Memory B cell (primary cell): ENCODE measurements at regions not wholly inside any gene's neighbourhood (a gene's known extent, or its start where the extent isn't known, plus 50 kb on each side); places are given as distances from the start of the nearest gene placed in this dataset.

Experiments
- ATAC-seq: fragments of 150-1000 bp; cut with Tn5 transposase; 2 replicates; pipeline ENCODE4 v1.10.0; 2021; ENCODE audit warnings: low read depth, mild to moderate bottlenecking, moderate library complexity
- DNase-seq, 2 donors: peaks; one replicate each; pipeline ENCODE4 v3.0.0; 2022; ENCODE audit warnings: low spot score in 2 of 2
- H3K27ac Mint-ChIP-seq: one replicate; pipeline ENCODE4 v1.8.0; 2022; ENCODE audit warnings: mild to moderate bottlenecking, moderate library complexity, mixed read lengths
- H3K27me3 Mint-ChIP-seq: one replicate; pipeline ENCODE4 v1.8.0; 2022; ENCODE audit warnings: mixed read lengths
- H3K36me3 Mint-ChIP-seq: one replicate; pipeline ENCODE4 v1.8.0; 2022; ENCODE audit warnings: mild to moderate bottlenecking, mixed read lengths
- H3K4me1 Mint-ChIP-seq: one replicate; pipeline ENCODE4 v1.8.0; 2022; ENCODE audit warnings: mixed read lengths
- H3K4me3 Mint-ChIP-seq: one replicate; pipeline ENCODE4 v1.8.0; 2022; ENCODE audit warnings: mild to moderate bottlenecking, moderate library complexity, mixed read lengths
- H3K9me3 Mint-ChIP-seq: one replicate; pipeline ENCODE4 v1.8.0; 2022; ENCODE audit warnings: mixed read lengths

DNA sequence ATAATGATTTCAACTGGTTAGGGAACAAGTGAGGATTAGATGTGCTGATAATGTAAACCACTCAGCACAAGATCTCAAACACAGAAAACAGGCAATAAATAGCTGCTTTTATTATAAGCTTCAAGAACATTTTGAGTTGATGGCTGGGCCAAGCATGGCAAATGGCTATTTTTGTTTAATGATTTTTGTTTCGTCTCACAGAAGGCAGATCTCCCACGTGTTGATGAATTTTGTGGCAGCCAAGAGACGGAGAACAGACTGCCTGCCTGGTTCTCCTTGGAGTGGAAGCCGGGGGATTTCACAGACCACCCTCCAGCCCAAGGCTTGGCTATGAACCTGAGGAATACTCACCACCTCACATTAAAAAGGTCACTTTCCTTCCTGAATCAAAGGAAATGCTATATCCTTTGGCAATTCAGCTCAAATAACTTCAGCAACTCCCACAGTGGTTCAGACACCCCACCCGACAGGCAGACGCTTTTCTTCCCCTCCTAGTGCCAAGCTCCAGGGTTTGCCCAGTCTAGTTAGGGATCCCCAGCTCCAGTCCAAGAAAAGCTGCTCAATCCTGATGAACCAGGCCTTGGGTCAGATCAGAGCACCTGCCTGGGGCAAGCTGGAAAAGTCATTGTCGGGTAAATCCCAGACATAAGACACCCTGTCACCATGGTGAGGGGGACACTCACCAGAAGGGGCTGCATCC is 593.5 kb downstream of the TOX3 start:
- no peak overlapping the region for H3K4me3 Mint-ChIP-seq
- ATAC-seq: no peak
- H3K4me1 Mint-ChIP-seq: no peaks in the 10 kb centered on the region
- H3K9me3 Mint-ChIP-seq: peaks cover 2% of the 10 kb centered on the region
- H3K27me3 Mint-ChIP-seq: peaks cover 2% of the 10 kb centered on the region
- H3K27ac Mint-ChIP-seq: no peak overlapping the region
- no peaks in the 10 kb centered on the region for H3K36me3 Mint-ChIP-seq
- no peak for DNase-seq

DNA sequence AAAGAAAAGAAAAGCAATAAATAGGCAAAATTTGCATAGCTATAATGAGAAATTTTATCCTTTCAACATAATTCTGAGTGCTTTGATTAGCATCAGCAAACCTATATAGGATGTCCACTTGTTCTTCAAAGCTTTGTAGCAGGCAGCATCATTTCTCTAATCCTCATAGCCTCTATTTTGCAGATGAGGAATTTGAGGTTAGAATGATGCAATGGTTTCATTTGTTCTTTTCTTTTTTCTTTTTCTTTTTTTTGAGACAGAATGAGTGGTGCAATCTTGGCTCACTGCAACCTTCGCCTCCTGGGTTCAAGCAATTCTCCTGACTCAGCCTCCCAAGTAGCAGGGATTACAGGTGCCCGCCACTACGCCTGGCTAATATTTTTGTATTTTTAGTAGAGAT is 594.4 kb downstream of the TOX3 start:
- Mint-ChIP-seq H3K9me3 (peaks cover 2% of the 10 kb centered on the region), H3K27me3 (peaks cover 2% of the 10 kb centered on the region), H3K36me3 (no peaks in the 10 kb centered on the region), H3K4me1 (no peaks in the 10 kb centered on the region), H3K4me3 (no peak overlapping the region), H3K27ac (no peak overlapping the region)
- DNase-seq: no peak
- no peak for ATAC-seq

DNA sequence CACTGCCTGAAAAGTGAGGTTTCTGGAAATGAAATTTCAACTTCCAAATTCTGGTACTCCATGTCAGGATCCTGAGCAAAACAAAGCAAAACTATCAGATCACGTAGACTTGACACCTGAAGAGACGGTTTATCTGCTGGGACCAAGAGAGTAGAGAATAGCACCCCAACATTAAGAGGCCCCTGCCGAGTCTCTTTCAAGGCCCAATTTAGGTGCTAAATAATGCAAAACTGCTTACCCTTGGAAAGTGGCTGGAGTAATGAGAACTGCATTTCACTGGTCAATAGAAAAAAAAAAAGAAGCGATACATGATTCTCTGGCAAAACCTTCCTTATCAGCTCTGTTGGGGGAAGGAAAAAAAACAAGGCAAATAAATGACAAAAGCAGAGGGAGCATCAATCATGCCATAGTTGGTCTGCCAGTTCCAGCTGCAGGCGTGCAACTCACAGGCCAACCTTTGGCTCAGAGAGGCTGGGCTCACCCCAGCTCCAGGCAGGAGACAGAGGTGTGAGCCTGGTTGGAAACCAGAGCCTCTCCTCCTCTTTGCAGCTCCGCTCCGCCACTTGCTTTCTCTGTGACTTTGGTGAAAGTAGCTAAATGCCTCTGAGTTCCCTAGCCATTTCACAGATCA is 595.2 kb downstream of the TOX3 start:
- Mint-ChIP-seq H3K4me1 (no peaks in the 10 kb centered on the region), H3K27ac (no peak overlapping the region), H3K9me3 (peaks cover 2% of the 10 kb centered on the region), H3K36me3 (no peaks in the 10 kb centered on the region), H3K4me3 (no peak overlapping the region), H3K27me3 (peaks cover 2% of the 10 kb centered on the region)
- ATAC-seq (no peak), DNase-seq (no peak)

DNA sequence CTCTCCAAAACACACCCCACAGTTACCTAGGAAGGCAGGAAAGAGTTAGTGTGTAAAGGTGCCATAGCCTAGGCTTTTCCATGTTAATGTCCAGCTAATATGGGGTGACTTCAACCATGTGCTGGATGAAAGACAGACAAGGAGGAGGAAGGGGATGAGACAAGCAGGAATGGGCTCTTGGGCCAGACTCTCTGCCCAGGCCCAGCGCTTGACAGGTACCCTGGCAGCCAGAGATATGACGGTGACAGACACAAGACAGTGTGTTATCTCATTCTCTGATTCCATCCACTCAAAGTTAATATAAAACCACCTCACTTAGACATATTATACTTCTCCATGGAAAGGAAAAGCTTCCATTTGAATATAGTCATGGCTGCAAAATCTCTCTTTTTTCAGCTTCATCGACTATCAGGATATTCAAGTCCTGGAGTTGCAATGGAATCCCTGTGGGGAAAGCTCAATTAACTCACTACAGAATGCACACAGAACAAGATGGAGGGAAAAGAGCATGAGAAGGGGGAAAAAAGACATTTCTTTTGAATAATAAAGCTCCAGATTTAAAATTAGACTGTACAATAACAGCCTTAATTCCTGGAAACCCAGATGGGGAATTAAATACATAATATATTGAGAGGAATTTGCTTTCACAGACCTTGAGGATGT is 596.7 kb downstream of the TOX3 start:
- H3K36me3 Mint-ChIP-seq: no peaks in the 10 kb centered on the region
- H3K4me3 Mint-ChIP-seq: no peak overlapping the region
- ATAC-seq: no peak
- DNase-seq: no peak
- H3K4me1 Mint-ChIP-seq: no peaks in the 10 kb centered on the region
- H3K9me3 Mint-ChIP-seq: peaks cover 2% of the 10 kb centered on the region
- peaks cover 2% of the 10 kb centered on the region for H3K27me3 Mint-ChIP-seq
- H3K27ac Mint-ChIP-seq: no peak overlapping the region

DNA sequence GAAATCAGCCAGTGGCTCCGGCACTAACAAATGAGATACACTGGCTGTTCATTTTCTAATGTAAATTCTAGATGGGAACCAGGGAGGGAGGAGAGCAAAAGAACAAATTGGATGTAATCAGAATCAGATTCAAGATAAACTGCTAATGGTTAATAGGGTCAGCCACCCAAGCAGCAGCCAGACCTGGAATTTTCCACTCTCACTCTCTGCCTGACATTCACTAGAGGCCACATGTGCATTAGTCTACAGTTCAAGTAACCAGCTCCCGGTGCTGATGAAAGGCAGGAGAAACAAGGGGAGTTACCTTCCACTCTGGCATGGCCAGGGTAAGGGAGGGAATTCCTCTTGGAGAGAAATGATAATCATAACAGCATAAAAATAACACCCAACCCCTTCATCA is 597.7 kb downstream of the TOX3 start:
- no peak for ATAC-seq
- H3K4me1 Mint-ChIP-seq: no peaks in the 10 kb centered on the region
- H3K27me3 Mint-ChIP-seq: no peaks in the 10 kb centered on the region

DNA sequence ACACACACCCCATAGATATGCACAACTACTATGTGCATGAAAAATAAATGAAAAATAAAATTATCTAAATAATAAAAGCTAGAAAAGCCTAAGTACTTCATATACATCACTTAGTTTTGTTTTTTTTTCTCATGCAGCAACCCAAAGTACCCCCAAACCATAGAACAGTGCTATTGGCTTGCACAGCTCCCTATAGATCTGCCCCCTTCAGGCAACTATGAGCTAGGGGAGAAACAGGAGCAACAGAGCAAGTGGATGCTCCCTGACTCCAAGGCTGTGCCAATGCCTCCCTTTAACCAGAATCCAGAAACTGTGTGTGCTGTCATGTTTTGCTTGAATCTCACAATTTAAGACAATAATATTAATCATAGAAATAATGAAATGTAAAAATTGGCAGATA is 605.5 kb downstream of the TOX3 start:
- H3K9me3 Mint-ChIP-seq: peaks cover 9% of the 10 kb centered on the region
- H3K36me3 Mint-ChIP-seq: no peaks in the 10 kb centered on the region
- no peak overlapping the region for H3K27ac Mint-ChIP-seq
- ATAC-seq: no peak
- H3K4me1 Mint-ChIP-seq: no peaks in the 10 kb centered on the region
- no peak for DNase-seq
- H3K27me3 Mint-ChIP-seq: peaks cover 1% of the 10 kb centered on the region
- no peak overlapping the region for H3K4me3 Mint-ChIP-seq

More for the DNA sequence above, 597.7 kb downstream of the TOX3 start:
- no peak overlapping the region for H3K27ac Mint-ChIP-seq
- H3K4me3 Mint-ChIP-seq: no peak overlapping the region
- H3K9me3 Mint-ChIP-seq: no peaks in the 10 kb centered on the region
- no peak for DNase-seq
- no peaks in the 10 kb centered on the region for H3K36me3 Mint-ChIP-seq

DNA sequence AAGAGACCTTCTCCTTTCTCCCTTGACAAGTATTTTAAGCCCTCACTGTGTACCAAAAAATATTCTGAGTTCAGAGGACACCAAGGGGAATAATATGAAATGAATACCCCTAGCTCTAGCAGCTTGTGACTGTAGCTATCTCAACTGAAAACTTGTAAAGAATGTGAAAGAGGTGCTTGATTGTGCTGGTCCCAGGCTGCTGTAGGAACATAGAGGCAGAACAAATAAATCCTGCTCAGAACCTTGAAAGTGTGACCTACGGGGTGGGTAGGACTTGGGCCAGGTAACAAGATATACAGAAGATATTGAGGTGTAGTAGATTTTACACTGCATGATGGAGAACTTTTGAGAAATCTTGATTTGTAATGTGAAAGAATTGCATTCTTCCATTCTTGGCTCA is 606.8 kb downstream of the TOX3 start:
- H3K9me3 Mint-ChIP-seq: peaks cover 9% of the 10 kb centered on the region
- ATAC-seq (no peak), DNase-seq (no peak)
- peaks cover 1% of the 10 kb centered on the region for H3K27me3 Mint-ChIP-seq
- no peak overlapping the region for H3K4me3 Mint-ChIP-seq
- no peaks in the 10 kb centered on the region for H3K36me3 Mint-ChIP-seq
- no peak overlapping the region for H3K27ac Mint-ChIP-seq
- no peaks in the 10 kb centered on the region for H3K4me1 Mint-ChIP-seq

DNA sequence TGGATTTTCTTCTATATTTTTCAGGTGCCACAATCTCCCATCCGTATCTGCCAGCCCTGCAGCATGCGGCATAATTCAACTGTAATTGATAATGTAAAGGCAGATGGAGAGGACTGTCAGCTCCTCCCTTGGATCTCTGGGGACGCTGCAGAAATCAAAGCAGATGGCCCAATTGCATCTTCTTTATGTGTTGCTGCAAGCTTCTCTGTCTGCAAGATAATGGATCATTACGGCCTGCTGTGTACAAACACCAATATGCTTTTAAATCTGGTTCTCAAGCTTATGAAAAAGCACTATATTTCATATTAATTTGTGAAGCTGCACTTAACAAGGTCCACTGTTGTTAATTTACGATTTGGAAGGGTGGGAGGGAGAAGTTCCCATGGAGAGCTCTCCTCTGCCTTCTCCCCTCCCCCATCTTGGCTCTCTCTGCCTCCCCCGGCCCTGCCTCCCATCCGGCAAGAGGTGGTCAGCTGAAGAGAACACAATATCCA is 607.5 kb downstream of the TOX3 start:
- Mint-ChIP-seq H3K27ac (no peak overlapping the region), H3K27me3 (peaks cover 1% of the 10 kb centered on the region), H3K36me3 (no peaks in the 10 kb centered on the region), H3K4me1 (no peaks in the 10 kb centered on the region), H3K4me3 (no peak overlapping the region), H3K9me3 (peaks cover 9% of the 10 kb centered on the region)
- ATAC-seq: no peak
- DNase-seq: no peak

DNA sequence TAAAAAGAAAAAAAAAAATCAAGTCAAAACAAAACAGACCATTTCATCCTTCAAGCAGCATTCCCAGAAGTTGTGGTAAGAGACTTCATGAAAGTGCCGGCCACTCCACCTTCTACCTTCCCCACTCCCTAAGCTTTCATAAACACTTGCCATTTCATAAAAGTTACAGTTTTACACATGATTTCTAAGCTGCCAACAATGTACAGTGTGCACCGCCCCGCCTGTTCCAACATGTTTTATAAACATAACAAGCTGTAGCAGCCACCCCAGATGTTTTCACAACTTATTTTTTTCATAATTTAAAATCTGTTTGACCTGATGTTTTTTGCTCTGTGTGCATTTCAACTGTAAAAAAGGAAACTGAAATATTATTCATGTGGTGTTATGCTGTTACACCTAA is 608.1 kb downstream of the TOX3 start:
- no peak overlapping the region for H3K4me3 Mint-ChIP-seq
- ATAC-seq (no peak), DNase-seq (no peak)
- H3K27ac Mint-ChIP-seq: no peak overlapping the region
- no peaks in the 10 kb centered on the region for H3K36me3 Mint-ChIP-seq
- H3K4me1 Mint-ChIP-seq: no peaks in the 10 kb centered on the region
- peaks cover 9% of the 10 kb centered on the region for H3K9me3 Mint-ChIP-seq
- H3K27me3 Mint-ChIP-seq: peaks cover under 1% of the 10 kb centered on the region

DNA sequence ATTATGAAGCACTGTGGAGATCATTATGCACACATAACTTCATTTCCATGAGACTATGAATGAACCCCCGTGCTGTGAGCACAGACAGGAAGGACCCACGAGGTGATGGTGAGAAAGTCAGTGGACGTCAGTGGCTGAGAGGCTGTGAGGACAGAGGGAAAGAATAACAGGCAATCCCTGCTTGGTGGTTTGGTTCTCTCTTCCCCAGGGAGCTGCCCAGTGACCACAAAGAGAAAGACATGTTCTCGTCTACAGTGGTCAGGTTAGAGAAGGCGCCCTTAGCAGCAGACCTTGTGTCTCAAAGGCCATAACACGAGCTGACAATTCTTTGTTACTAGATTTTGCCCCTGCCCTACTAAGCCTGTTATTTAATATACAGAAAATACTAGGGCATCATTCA is 609.2 kb downstream of the TOX3 start:
- no peaks in the 10 kb centered on the region for H3K4me1 Mint-ChIP-seq
- no peaks in the 10 kb centered on the region for H3K36me3 Mint-ChIP-seq
- DNase-seq (no peak), ATAC-seq (no peak)
- H3K27me3 Mint-ChIP-seq: no peaks in the 10 kb centered on the region
- H3K9me3 Mint-ChIP-seq: peaks cover 9% of the 10 kb centered on the region
- H3K27ac Mint-ChIP-seq: no peak overlapping the region
- no peak overlapping the region for H3K4me3 Mint-ChIP-seq

DNA sequence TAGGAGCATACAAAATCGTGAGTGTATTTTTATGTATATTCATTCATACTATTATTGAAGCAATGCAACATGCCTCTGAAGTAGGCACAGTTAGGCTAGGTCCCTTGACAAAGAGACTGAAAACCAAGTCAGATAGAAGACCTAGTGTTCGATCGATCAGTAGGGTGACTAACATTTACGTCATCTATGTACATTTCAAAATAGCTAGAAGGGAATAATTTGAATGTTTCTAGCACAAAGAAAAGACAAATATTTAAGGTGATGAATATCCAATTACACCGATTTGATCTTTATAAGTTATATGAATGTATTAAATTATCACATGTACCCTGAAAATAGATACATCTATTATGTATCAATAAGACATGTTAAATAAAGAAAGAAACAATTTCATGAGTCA is 610.1 kb downstream of the TOX3 start:
- Mint-ChIP-seq H3K27ac (no peak overlapping the region), H3K36me3 (no peaks in the 10 kb centered on the region), H3K9me3 (peaks cover 11% of the 10 kb centered on the region), H3K4me3 (no peak overlapping the region), H3K4me1 (no peaks in the 10 kb centered on the region), H3K27me3 (no peaks in the 10 kb centered on the region)
- ATAC-seq (no peak), DNase-seq (no peak)

DNA sequence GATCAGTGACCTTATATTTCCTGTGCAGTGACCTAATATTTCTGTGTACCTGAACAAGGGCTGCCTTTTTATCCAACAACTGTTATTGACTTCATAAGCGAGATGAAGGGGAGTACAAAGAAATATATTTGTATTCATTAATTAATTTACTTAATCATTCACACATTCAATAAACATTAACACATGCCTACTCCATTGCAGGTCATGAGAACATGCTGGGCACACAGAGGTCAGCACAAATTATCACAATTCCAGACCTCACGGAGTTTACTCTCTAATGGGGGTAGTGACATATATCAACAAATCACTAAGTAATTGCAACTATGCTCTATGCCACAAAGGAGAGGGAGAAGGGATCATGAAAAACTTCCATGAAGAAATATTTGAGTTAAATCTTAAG is 614.6 kb downstream of the TOX3 start:
- Mint-ChIP-seq H3K27ac (no peak overlapping the region), H3K36me3 (no peaks in the 10 kb centered on the region), H3K27me3 (no peaks in the 10 kb centered on the region), H3K4me1 (no peaks in the 10 kb centered on the region), H3K9me3 (peaks cover 11% of the 10 kb centered on the region), H3K4me3 (no peak overlapping the region)
- DNase-seq: no peak
- no peak for ATAC-seq

DNA sequence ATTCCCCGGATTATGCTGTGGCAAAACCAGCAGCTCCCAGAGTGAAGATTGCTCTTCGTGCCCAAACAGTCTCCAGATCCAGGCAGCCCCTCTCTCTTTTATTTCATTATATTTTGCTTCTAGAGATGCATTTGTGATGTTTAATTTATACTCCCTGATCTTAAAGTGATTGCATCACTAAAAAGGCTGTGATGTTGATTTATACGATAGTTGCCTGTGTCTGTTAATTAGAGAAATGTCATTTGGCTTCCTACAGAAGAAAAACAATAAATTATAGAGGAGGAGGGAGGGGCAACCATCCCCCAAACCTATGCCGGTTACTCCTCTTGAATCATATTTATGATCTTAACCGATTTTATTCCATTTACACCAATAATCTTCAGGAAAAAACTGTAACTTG is 615.3 kb downstream of the TOX3 start:
- Mint-ChIP-seq H3K27me3 (no peaks in the 10 kb centered on the region), H3K4me1 (no peaks in the 10 kb centered on the region), H3K36me3 (no peaks in the 10 kb centered on the region), H3K27ac (no peak overlapping the region), H3K9me3 (peaks cover 8% of the 10 kb centered on the region), H3K4me3 (no peak overlapping the region)
- no peak for DNase-seq
- no peak for ATAC-seq

DNA sequence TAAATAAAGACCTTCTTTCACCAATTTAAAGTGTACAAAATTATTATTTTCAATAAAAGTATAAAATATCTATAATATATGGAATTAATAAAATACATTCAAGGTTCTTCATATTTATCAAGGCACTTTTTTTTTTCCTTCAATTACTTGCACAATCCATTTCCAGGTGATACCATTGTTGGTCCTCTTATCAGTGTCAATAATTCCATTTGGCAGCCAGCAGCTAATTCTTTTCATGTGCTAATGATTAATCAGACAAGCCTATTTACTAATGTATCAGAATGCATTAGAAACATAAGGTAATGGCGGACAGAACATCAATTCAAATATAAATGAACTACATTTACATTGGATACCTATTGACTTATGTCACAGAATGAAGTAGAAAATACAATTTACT is 622.2 kb downstream of the TOX3 start:
- ATAC-seq: no peak
- Mint-ChIP-seq H3K27me3 (no peaks in the 10 kb centered on the region), H3K4me1 (no peaks in the 10 kb centered on the region)

More for the DNA sequence above, 622.2 kb downstream of the TOX3 start:
- Mint-ChIP-seq H3K27ac (no peak overlapping the region), H3K4me3 (no peak overlapping the region), H3K9me3 (peaks cover under 1% of the 10 kb centered on the region), H3K36me3 (no peaks in the 10 kb centered on the region)
- no peak for DNase-seq
